NCI-H1092 (cell line): ENCODE measurements at regions not wholly inside any gene's neighbourhood (a gene's known extent, or its start where the extent isn't known, plus 50 kb on each side); places are given as distances from the start of the nearest gene placed in this dataset.
"Not testable (repeated sequence)": the region's sequence is repeated elsewhere in the genome, so short reads cannot be mapped to it uniquely, and the experiment has no call there.

Experiments
- DNase-seq: peaks from one replicate; lab custom pipeline; 2025; lab: John Stamatoyannopoulos, UW

- DNase-seq = no peak
These were observed 1460.0 kb upstream of the CDH8 start for GRCh38 chr16:63496282-63496681.

- DNase-seq = no peak
These were observed 1452.7 kb upstream of the CDH8 start for GRCh38 chr16:63488955-63489354.

DNA sequence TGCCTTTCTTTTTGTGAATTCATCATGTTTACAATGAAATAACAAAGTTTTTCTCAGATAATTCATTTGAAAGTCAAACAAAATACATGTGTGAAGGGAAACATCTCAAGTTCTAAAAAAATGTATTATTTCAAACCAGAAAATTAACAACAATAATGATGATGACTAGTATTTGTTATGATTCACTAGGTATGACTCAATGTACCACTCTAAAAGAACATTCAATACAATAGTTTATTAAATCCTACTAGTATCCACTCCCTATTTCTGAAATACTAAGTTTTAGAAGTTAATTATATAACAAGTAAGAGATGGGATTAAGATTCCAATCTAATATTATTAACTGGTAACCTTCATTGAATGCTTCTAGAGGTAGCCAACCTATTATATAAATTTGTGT lies 1444.8 kb upstream of the CDH8 start:
- no peak for DNase-seq

DNA sequence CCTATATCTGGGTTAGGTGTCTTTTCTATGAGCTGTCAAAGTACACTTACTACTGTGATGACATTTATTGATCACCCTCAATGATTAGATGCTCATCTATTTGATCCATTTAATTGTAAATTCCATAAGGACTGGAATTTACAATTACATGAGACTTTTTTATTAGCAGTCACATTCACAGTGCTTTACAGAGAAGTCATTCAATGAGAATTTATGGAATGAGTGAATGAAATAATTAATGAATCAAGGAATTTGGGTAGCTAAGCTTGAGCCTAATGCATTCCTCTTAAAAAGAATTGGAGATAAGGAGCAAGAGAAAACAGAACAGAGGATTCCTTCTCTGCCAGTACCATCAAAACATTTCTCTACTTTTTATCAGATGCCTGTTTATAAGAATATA lies 1437.5 kb upstream of the CDH8 start:
- DNase-seq = no peak

- DNase-seq = no peak
These were observed 1431.3 kb upstream of the CDH8 start for GRCh38 chr16:63467513-63467912.

DNA sequence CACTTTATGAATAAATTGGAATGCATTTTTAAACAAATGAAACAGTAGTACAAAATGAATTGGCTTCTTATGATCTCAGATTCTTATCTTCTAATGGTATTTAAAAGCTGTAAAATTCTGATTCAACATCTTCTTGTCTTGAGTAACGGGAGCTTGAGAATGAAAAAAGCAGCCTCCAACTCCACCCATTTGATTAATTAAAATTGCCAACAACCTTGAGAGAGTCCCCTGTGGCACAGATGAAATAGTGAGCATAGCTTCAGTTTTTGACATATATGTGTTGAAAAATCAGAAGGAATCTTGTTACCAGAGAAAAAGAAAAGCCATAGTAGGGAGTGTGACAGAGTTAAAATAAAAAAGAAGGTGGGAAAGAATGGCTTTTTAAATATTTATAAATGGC lies 1426.1 kb upstream of the CDH8 start:
- no peak for DNase-seq

DNA sequence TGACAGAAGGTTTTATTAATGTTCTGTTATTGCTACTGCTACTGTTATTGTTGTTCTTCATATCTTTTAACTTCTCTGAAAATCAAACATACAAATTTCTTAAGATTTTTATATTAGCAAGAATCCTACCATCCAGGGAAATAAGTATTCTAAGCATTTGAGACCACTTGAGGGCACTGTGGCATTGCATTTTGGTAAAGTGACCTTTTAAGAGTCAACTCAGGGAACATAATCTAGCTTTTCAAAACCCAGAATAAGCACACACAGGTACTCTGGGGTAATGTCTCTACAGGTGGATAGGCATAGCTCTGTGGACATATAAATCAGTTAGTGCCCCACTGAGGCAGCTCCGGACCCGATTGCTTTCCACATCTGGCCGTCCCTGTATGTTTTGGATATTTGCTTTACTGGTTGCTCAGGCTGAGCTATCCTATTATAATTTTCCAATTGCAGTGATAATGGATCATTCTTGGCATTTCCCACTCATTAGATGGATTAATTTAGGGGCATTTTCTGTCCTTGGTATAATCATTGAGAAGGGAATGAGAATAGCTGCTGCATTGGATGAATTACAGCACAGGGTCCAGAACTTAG lies 1425.1 kb upstream of the CDH8 start:
- DNase-seq = peak; percentile 5

DNA sequence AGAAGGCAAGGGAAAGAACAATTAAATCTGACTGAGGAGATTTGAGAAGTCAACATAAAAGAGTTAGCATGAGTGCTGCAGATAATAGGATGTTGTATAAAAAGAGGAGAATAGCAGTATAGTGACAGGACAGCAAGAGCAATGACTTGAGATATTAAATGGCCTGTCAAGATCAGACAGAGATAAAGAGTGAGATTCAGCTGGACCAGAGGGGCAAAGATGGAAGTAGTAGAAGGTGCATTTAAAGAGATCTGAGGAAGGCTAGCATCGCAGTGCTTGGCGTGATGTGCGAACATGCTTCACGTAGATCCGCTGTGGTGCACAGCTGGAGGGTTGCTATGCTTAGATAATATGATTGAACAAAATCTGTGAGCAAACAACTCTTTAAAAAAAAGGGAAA lies 1422.6 kb upstream of the CDH8 start:
- no peak for DNase-seq

- DNase-seq = no peak
These were observed 1421.6 kb upstream of the CDH8 start for GRCh38 chr16:63457869-63458268.

DNA sequence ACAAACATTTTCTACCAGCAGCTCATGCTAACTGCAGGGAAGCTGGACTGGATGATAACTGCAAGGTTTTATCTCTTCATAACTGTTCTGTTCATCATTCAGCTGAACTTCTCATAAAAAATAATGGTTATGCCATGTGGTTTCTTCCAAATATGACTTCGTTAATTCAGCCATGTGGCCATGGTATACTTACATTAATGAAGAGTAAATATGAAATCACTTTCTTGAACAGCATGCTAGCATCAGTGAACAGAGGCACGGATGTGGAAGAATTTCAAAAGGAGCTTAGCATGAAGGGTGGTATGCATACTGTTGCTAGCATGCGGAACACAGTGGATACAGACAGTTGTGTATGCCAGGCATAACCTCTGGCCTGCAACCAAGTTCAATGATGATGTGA lies 1417.0 kb upstream of the CDH8 start:
- DNase-seq = no peak

- peak; percentile 20 for DNase-seq
These were observed 1410.9 kb upstream of the CDH8 start for GRCh38 chr16:63447121-63447520.

DNA sequence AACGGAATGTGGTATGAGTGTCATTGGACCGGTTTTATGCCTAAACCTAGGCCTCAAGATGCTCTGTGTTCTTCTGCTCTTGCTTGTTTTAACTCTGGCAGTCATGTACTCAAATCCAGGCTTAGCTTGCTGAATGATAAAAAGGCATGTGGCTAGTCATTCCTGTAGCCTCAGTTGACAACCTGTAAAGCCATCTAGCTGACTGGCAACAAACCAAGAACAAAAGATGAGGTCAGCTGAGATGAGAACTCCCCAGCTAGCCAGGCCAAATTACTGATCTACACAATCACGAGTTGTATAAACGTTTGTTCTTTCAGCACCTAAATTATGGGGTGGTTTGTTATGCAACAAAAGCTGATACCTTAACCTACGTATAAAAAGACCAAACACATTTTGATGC lies 1406.0 kb upstream of the CDH8 start:
- DNase-seq = no peak

- DNase-seq = no peak
These were observed 1390.1 kb upstream of the CDH8 start for GRCh38 chr16:63426275-63426870.

DNA sequence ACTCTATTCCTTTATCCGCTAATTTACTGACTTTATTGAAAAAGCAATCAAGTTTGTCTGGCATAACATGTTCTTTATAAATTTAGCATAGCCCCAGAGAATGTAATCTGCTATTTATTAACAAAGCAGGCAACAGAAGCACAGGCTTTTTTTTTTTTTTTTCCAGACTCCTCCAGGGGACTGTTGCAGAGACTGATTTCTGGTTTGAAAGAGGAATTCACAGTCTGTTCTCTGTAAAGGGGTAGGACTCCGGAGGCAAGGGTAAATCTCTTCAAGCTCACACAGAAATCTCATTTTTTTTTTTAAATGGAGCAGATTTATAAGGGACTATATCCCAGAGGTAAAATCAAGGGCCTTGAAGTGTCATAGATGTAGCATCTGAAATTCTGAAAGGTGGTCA lies 1386.5 kb upstream of the CDH8 start:
- DNase-seq = no peak

- no peak for DNase-seq
These were observed 1380.5 kb upstream of the CDH8 start for GRCh38 chr16:63416712-63417111.

GRCh38 chr16:63415014-63415413 lies 1378.8 kb upstream of the CDH8 start:
- DNase-seq = no peak

DNA sequence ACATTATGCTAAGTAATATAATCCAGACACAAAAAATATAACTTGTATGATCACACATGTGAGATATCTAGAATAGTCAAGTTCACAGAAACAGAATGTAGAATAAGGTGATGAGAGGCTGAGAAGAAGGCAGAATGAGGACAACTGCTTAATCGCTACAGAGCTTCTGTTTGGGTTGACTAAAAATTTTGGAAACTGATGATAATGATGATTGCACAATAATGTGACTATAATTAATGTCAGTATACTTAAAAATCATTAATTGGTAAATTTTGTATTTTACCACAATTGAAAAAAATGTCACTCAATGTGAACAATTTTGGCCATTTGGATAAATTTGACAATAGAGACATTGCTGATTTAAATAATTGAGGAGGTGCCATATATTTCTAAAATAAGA lies 1374.4 kb upstream of the CDH8 start:
- no peak for DNase-seq

GRCh38 chr16:63403792-63404191 lies 1367.6 kb upstream of the CDH8 start:
- no peak for DNase-seq

DNA sequence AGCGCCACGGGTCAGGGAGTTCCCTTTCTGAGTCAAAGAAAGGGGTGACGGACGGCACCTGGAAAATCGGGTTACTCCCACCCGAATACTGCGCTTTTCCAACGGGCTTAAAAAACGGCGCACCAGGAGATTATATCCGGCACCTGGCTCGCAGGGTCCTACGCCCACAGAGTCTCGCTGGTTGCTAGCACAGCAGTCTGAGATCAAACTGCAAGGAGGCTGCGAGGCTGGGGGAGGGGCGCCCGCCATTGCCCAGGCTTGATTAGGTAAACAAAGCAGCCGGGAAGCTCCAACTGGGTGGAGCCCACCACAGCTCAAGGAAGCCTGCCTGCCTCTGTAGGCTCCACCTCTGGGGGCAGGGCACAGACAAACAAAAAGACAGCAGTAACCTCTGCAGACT lies 1352.0 kb upstream of the CDH8 start:
- not testable (repeated sequence) for DNase-seq

DNA sequence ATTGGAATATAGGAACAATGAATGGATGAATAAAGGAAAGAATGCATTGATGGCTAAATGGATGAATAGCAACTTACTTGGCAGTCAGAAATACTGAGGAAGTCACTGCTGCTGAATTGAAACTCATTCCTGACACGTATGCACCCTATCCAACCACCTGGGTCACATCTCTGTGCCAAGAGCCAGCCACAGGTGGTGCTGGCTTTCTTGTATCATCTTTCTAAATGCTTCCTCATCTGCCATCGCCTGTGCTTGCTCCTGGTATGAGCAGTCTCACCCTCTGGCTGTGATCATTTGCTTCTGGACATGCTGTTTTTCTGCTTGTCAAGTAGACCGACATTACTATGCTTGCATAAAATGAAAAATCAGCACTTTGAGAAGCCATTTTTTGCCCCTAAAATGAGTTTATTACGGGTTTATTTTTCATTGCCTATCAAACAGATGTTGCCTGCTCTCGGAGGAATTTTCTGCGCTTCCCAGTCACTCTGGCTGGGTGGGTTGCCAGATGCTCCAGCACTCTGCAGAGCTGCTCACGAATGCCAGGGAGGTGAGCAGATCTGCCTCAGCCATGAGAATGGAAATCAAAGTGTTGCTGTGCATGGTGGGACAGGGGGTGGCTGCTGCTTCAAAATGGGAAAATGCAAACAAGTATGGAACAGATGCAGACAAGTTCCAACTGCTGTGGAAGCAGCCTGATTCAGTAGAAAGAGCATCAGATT lies 1349.6 kb upstream of the CDH8 start:
- DNase-seq = no peak

- no peak for DNase-seq
These were observed 1337.5 kb upstream of the CDH8 start for GRCh38 chr16:63373744-63374143.

- DNase-seq = no peak
These were observed 1336.6 kb upstream of the CDH8 start for GRCh38 chr16:63372815-63373214.

- no peak for DNase-seq
These were observed 1336.0 kb upstream of the CDH8 start for GRCh38 chr16:63372283-63372682.
